Endothelial cell of umbilical vein (primary cell): ENCODE measurements at regions not wholly inside any gene's neighbourhood (a gene's known extent, or its start where the extent isn't known, plus 50 kb on each side); places are given as distances from the start of the nearest gene placed in this dataset.

ENCODE experiments used
- BruUV-seq: library from RNA; stranded (reverse); fragments of 400-500 nt; replicated peaks from 2 replicates; lab custom pipeline; 2021; lab: Mats Ljungman, UMichigan
- CTCF ChIA-PET: fragments of 300-600, 350-600 bp; sonication (Branson Sonifier 250); formaldehyde crosslinking; loops from one replicate; lab custom pipeline; 2021; ENCODE audit warnings: antibody characterized with exemption, inconsistent platforms; lab: Charles Lee
- POLR2A ChIA-PET: fragments of 300-600, 350-600 bp; sonication (Branson Sonifier 250); formaldehyde crosslinking; loops from one replicate; lab custom pipeline; 2021; ENCODE audit warnings: antibody characterized with exemption, inconsistent platforms; lab: Charles Lee
- DNase-seq: peaks from one replicate; pipeline ENCODE4 v3.0.0-alpha.2; 2011; ENCODE audit warnings: low read depth, low spot score
- FAIRE-seq: peaks from 2 replicates; lab custom pipeline; 2011; peaks lifted over from hg19 to GRCh38; lab: Jason Lieb, UNC
- H2AFZ ChIP-seq: 2 replicates; pipeline ENCODE4 v1.6.0; 2012; ENCODE audit warnings: low read depth, low read length, control low read depth, inconsistent platforms
- H3K27ac ChIP-seq: 2 replicates; pipeline ENCODE4 v1.5.1; 2011; ENCODE audit warnings: low read depth, mild to moderate bottlenecking, control low read depth, low read length, moderate library complexity; ENCODE audit not compliant: insufficient read depth
- H3K27me3 ChIP-seq, 2 experiments: 2 replicates each; pipeline versions ENCODE4 v1.6.0 to v1.6.1; 2011; ENCODE audit warnings: low read length in 2 of 2, mixed read lengths in 1 of 2; ENCODE audit not compliant: control insufficient read depth in 2 of 2, insufficient read depth in 2 of 2
- H3K36me3 ChIP-seq, 2 experiments: 2 replicates in 1 of 2; 3 replicates in 1 of 2; pipeline ENCODE4 v1.5.1; 2011; ENCODE audit warnings: low read length in 2 of 2, mild to moderate bottlenecking in 1 of 2, moderate library complexity in 1 of 2; ENCODE audit not compliant: control insufficient read depth in 2 of 2, insufficient read depth in 2 of 2; ENCODE audit errors: extremely low read depth in 1 of 2
- H3K4me1 ChIP-seq: 3 replicates; pipeline ENCODE4 v1.5.1; 2011; ENCODE audit warnings: mild to moderate bottlenecking, low read length; ENCODE audit not compliant: control insufficient read depth, insufficient read depth; ENCODE audit errors: extremely low read depth
- H3K4me2 ChIP-seq: 2 replicates; pipeline ENCODE4 v1.6.1; 2011; ENCODE audit warnings: low read length, control low read depth, mixed read lengths; ENCODE audit not compliant: insufficient read depth
- H3K4me3 ChIP-seq, 3 experiments: fragments of 200-600 bp in 1 of 3; sonication (generic), shearing (Covaris generic) in 1 of 3; replicated peaks in 1 of 3; 2 replicates each; pipeline ENCODE4 v1.5.1; 2011 to 2016; ENCODE audit warnings: control low read depth in 3 of 3, low read length in 3 of 3, mild to moderate bottlenecking in 2 of 3, inconsistent platforms in 1 of 3, low read depth in 1 of 3, moderate library complexity in 1 of 3; ENCODE audit not compliant: insufficient read depth in 1 of 3
- H3K79me2 ChIP-seq: 2 replicates; pipeline ENCODE4 v1.6.0; 2012; ENCODE audit warnings: low read length, inconsistent platforms; ENCODE audit not compliant: control insufficient read depth, insufficient read depth
- H3K9ac ChIP-seq: replicated peaks from 2 replicates; pipeline ENCODE3; 2011; ENCODE audit warnings: low read length, control low read depth; ENCODE audit not compliant: insufficient read depth; ENCODE audit errors: extremely low read depth
- H3K9me1 ChIP-seq: replicated peaks from 3 replicates; pipeline ENCODE4 v1.6.0; 2011; ENCODE audit warnings: mild to moderate bottlenecking, low read length; ENCODE audit not compliant: control insufficient read depth, insufficient read depth; ENCODE audit errors: extremely low read depth
- H3K9me3 ChIP-seq: replicated peaks from 2 replicates; pipeline ENCODE4 v1.5.1; 2012; ENCODE audit warnings: low read length, inconsistent platforms; ENCODE audit not compliant: control insufficient read depth, insufficient read depth
- H4K20me1 ChIP-seq: replicated peaks from 2 replicates; pipeline ENCODE3; 2011; ENCODE audit warnings: mild to moderate bottlenecking, low read length; ENCODE audit not compliant: control insufficient read depth, insufficient read depth; ENCODE audit errors: extremely low read depth
- CTCF ChIP-seq, 2 donors: IDR thresholded peaks; 1 replicate in 1 of 2; 2 replicates in 1 of 2; pipeline ENCODE4 v1.5.1; 2011; ENCODE audit warnings: low read length in 2 of 2, mild to moderate bottlenecking in 2 of 2, moderate library complexity in 2 of 2, control low read depth in 1 of 2, inconsistent platforms in 1 of 2, low read depth in 1 of 2; ENCODE audit not compliant: insufficient read depth in 1 of 2; ENCODE audit errors: extremely low read depth in 1 of 2
- EZH2 ChIP-seq: IDR thresholded peaks from 2 replicates; pipeline ENCODE4 v1.6.1; 2012; ENCODE audit warnings: borderline replicate concordance, low read depth, mild to moderate bottlenecking, moderate library complexity, low read length, inconsistent platforms; ENCODE audit not compliant: severe bottlenecking
- FOS ChIP-seq: IDR thresholded peaks from 2 replicates; pipeline ENCODE4 v1.6.1; 2011; ENCODE audit warnings: mild to moderate bottlenecking, low read length, moderate library complexity, borderline replicate concordance; ENCODE audit not compliant: insufficient read depth
- GATA2 ChIP-seq: IDR thresholded peaks from 2 replicates; pipeline ENCODE4 v1.7.0; 2011; ENCODE audit warnings: low read depth, mild to moderate bottlenecking, moderate library complexity, mixed read lengths, low read length; ENCODE audit not compliant: insufficient read length, insufficient read depth
- JUN ChIP-seq: IDR thresholded peaks from 2 replicates; pipeline ENCODE4 v1.6.1; 2011; ENCODE audit warnings: borderline replicate concordance, low read depth; ENCODE audit not compliant: insufficient read length, insufficient read depth
- MAX ChIP-seq: IDR thresholded peaks from 2 replicates; pipeline ENCODE4 v1.6.1; 2011; ENCODE audit not compliant: insufficient read depth, insufficient read length
- MYC ChIP-seq: IDR thresholded peaks from one replicate; pipeline ENCODE4 v1.6.1; 2011; ENCODE audit warnings: mild to moderate bottlenecking, low read depth, low read length
- POLR2A ChIP-seq: IDR thresholded peaks from 2 replicates; pipeline ENCODE4 v1.6.1; 2012; ENCODE audit warnings: low read depth, mild to moderate bottlenecking, control low read depth, low read length
- POLR2AphosphoS5 ChIP-seq: IDR thresholded peaks from 2 replicates; pipeline ENCODE4 v1.6.1; 2012; ENCODE audit warnings: low read depth, mild to moderate bottlenecking, control low read depth, low read length, moderate library complexity; ENCODE audit not compliant: insufficient read depth
- dilution Hi-C: fragments of 300-500 bp; cut with MboI; formaldehyde crosslinking; loops from one replicate; pipeline ENCODE4 v1.15.0; 2019; ENCODE audit warnings: low sequenced_read_pairs; ENCODE audit not compliant: extremely low pct_ligation_motif_present
- intact Hi-C: fragments of 100-400 bp; cut with micrococcal nuclease; formaldehyde crosslinking; loops from one replicate; pipeline ENCODE4 v1.10.0; 2022

- Histone ChIP-seq H2AFZ (no peak overlapping the region), H3K4me2 (no peak overlapping the region), H3K27ac (no peak overlapping the region), H3K9me3 (no peaks in the 10 kb centered on the region), H3K9me1 (no peaks in the 10 kb centered on the region), H3K4me1 (no peaks in the 10 kb centered on the region), H3K9ac (no peak overlapping the region), H3K79me2 (no peaks in the 10 kb centered on the region), H3K27me3 (no peaks in the 10 kb centered on the region), H3K36me3 (no peaks in the 10 kb centered on the region), H4K20me1 (no peaks in the 10 kb centered on the region), H3K4me3 (no peak overlapping the region)
- TF ChIP-seq EZH2 (no peak), FOS (no peak), MYC (no peak), MAX (no peak), JUN (no peak), POLR2A (no peak), CTCF (IDR thresholded peaks at IDR 0.05; ENCODE audit: extremely low read depth in 1 of 2, insufficient read depth in 1 of 2, low read depth in 1 of 2, low read length in 2 of 2) (no peak), POLR2AphosphoS5 (no peak), GATA2 (no peak)
- FAIRE-seq (no peak), DNase-seq (no peak)
- ChIA-PET POLR2A (no interaction called here), CTCF (no interaction called here)
- dilution Hi-C loops (no loop called here), intact Hi-C loops (no loop called here)
- BruUV-seq = no TSS peak
Observed at GRCh38 chr5:82707741-82708140, 369.5 kb downstream of the TMEM167A start.
